ENCODE measurements at regions not wholly inside any gene's neighbourhood (a gene's known extent, or its start where the extent isn't known, plus 50 kb on each side); places are given as distances from the start of the nearest gene placed in this dataset.

DNA sequence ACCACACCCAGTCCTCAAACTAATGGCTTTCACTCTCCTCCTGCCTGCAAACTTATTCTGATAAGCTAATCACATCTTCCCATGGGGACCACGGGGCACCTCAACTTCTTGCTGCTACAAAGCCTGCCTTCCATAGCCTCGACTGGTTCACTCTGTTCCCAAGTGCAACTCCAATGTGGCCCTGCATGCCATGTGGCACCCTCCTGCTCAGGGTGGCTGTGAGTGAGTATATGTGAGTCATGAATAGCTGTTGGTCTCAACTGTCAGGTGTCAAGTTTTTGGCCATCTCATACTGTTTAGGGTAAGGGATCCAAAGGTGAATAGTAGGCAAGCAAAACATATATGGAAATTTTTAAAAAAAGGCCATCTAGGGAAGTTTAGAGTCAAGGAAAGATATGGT is 276.1 kb upstream of the DCC start:
- TF ChIP-seq, protein P1, sequence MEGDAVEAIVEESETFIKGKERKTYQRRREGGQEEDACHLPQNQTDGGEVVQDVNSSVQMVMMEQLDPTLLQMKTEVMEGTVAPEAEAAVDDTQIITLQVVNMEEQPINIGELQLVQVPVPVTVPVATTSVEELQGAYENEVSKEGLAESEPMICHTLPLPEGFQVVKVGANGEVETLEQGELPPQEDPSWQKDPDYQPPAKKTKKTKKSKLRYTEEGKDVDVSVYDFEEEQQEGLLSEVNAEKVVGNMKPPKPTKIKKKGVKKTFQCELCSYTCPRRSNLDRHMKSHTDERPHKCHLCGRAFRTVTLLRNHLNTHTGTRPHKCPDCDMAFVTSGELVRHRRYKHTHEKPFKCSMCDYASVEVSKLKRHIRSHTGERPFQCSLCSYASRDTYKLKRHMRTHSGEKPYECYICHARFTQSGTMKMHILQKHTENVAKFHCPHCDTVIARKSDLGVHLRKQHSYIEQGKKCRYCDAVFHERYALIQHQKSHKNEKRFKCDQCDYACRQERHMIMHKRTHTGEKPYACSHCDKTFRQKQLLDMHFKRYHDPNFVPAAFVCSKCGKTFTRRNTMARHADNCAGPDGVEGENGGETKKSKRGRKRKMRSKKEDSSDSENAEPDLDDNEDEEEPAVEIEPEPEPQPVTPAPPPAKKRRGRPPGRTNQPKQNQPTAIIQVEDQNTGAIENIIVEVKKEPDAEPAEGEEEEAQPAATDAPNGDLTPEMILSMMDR (IDR thresholded peaks at IDR 0.05): no peak
- no peak for TF ChIP-seq POLR2A (IDR thresholded peaks at IDR 0.05)

Data from body of pancreas (tissue), 4 donors.